PC-3 (cell line): ENCODE measurements at regions not wholly inside any gene's neighbourhood (a gene's known extent, or its start where the extent isn't known, plus 50 kb on each side); places are given as distances from the start of the nearest gene placed in this dataset.

Experiments used
- EZH2 ChIP-seq: fragments of 300-600 bp; sonication (generic); IDR thresholded peaks from one replicate; pipeline ENCODE4 v1.6.1; 2017; ENCODE audit warnings: antibody characterized with exemption, mild to moderate bottlenecking, low read length; ENCODE audit not compliant: unreplicated experiment
- EZH2phosphoT487 ChIP-seq: fragments of 300-600 bp; sonication (generic); IDR thresholded peaks from 2 replicates; pipeline ENCODE4 v1.6.1; 2018; ENCODE audit warnings: mild to moderate bottlenecking, antibody characterized with exemption, low read length, borderline replicate concordance
- TF ChIP-seq, protein P1 (sequence below): fragments of 300-600 bp; sonication (generic); conservative IDR thresholded peaks from 2 replicates; pipeline ENCODE4 v1.5.1; 2017; ENCODE audit warnings: antibody characterized with exemption, low read depth, mild to moderate bottlenecking, low read length

DNA sequence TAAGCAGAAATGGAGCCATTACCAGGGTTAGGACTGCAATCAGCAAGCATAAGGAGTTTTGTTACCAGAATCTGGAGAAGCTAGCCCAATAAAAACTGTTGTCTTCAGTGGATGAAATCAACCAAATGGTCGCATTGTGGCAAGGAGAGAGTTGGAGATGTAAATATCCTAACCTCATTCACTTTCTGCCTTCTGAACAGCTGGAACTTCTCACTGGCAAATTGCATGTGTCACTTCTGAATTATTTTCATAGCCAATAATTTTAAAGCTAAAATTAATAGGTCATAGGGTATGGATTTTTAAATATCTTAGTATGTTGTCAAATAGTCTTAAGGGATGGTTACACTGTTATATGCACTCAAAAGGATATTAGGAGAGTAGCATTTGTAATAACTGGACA lies 121.6 kb downstream of the SUCNR1 start:
- TF ChIP-seq, protein P1, sequence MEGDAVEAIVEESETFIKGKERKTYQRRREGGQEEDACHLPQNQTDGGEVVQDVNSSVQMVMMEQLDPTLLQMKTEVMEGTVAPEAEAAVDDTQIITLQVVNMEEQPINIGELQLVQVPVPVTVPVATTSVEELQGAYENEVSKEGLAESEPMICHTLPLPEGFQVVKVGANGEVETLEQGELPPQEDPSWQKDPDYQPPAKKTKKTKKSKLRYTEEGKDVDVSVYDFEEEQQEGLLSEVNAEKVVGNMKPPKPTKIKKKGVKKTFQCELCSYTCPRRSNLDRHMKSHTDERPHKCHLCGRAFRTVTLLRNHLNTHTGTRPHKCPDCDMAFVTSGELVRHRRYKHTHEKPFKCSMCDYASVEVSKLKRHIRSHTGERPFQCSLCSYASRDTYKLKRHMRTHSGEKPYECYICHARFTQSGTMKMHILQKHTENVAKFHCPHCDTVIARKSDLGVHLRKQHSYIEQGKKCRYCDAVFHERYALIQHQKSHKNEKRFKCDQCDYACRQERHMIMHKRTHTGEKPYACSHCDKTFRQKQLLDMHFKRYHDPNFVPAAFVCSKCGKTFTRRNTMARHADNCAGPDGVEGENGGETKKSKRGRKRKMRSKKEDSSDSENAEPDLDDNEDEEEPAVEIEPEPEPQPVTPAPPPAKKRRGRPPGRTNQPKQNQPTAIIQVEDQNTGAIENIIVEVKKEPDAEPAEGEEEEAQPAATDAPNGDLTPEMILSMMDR: no peak
- no peak for TF ChIP-seq EZH2phosphoT487
- no peak for TF ChIP-seq EZH2
